ENCODE measurements at regions not wholly inside any gene's neighbourhood (a gene's known extent, or its start where the extent isn't known, plus 50 kb on each side); places are given as distances from the start of the nearest gene placed in this dataset.

- no peaks in the 10 kb centered on the region for H3K36me3 Mint-ChIP-seq (ENCODE audit: insufficient read depth, unreplicated experiment)
- TF ChIP-seq, protein P1, sequence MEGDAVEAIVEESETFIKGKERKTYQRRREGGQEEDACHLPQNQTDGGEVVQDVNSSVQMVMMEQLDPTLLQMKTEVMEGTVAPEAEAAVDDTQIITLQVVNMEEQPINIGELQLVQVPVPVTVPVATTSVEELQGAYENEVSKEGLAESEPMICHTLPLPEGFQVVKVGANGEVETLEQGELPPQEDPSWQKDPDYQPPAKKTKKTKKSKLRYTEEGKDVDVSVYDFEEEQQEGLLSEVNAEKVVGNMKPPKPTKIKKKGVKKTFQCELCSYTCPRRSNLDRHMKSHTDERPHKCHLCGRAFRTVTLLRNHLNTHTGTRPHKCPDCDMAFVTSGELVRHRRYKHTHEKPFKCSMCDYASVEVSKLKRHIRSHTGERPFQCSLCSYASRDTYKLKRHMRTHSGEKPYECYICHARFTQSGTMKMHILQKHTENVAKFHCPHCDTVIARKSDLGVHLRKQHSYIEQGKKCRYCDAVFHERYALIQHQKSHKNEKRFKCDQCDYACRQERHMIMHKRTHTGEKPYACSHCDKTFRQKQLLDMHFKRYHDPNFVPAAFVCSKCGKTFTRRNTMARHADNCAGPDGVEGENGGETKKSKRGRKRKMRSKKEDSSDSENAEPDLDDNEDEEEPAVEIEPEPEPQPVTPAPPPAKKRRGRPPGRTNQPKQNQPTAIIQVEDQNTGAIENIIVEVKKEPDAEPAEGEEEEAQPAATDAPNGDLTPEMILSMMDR (IDR thresholded peaks at IDR 0.05; ENCODE audit: unreplicated experiment) = no peak
- H3K27me3 Mint-ChIP-seq (ENCODE audit: unreplicated experiment) = no peaks in the 10 kb centered on the region
- no peak overlapping the region for H3K4me3 Mint-ChIP-seq (ENCODE audit: low read depth, unreplicated experiment)
- intact Hi-C loops (cut with micrococcal nuclease; ENCODE audit: unreplicated experiment) = no loop called here
- no peak overlapping the region for H3K27ac Mint-ChIP-seq (ENCODE audit: unreplicated experiment)
- no peaks in the 10 kb centered on the region for H3K4me1 Mint-ChIP-seq (ENCODE audit: low read depth, unreplicated experiment)
- BruUV-seq (replicated peaks) = no TSS peak
- CTCF ChIA-PET = no interaction called here
- peaks cover 18% of the 10 kb centered on the region for H3K9me3 Mint-ChIP-seq (ENCODE audit: low read depth, unreplicated experiment)
- DNase-seq = no peak
Measured at GRCh38 chr12:127649961-127650360, 617.0 kb upstream of the TMEM132C start.

DNA sequence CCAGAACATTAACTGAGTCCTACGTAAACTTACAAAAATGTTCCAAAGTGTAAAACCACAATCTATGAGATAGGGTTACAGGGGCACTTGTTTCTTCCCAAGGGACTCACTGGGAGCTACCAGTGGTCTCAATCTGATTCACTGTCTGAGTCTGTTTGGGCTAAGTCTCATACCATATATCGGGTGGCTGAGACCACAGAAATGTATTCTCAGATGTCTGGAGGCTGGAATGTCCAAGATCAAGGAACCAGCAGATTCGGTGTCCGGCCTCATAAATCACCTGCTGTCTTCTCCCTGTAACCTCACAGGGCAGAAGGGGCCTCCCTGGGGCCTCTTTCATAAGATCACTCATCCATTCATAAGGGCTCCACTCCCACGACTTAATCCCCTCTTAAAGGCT, 616.3 kb upstream of the TMEM132C start:
- intact Hi-C loops (cut with micrococcal nuclease; ENCODE audit: unreplicated experiment) = no loop called here
- BruUV-seq (replicated peaks) = no TSS peak
- Mint-ChIP-seq H3K27me3 (ENCODE audit: unreplicated experiment) (no peaks in the 10 kb centered on the region), H3K27ac (ENCODE audit: unreplicated experiment) (no peak overlapping the region), H3K4me1 (ENCODE audit: low read depth, unreplicated experiment) (no peaks in the 10 kb centered on the region), H3K9me3 (ENCODE audit: low read depth, unreplicated experiment) (peaks cover 18% of the 10 kb centered on the region), H3K36me3 (ENCODE audit: insufficient read depth, unreplicated experiment) (no peaks in the 10 kb centered on the region), H3K4me3 (ENCODE audit: low read depth, unreplicated experiment) (no peak overlapping the region)
- TF ChIP-seq, protein P1 (IDR thresholded peaks at IDR 0.05; ENCODE audit: unreplicated experiment) = no peak
- no peak for DNase-seq
- CTCF ChIA-PET = no interaction called here

DNA sequence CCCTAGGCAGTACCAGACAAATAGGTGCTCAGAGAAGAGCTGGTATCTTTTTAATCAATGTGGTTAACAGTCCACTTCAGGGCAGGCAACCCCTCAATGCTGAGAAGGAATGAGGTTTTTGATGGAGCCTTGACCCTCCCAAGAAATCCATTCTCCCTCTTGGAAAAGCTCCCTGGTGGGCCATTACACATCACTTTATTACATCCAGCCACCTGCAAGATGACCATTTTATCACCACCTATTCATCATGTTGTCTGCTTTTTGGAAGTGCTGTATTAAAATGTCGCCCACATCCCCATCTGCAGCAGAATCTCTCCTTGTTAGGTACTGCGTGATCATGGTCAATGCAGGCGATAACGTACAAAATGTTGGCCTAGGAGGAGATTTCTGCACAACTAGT, 614.7 kb upstream of the TMEM132C start:
- Mint-ChIP-seq H3K9me3 (ENCODE audit: low read depth, unreplicated experiment) (peaks cover 20% of the 10 kb centered on the region), H3K27ac (ENCODE audit: unreplicated experiment) (no peak overlapping the region), H3K36me3 (ENCODE audit: insufficient read depth, unreplicated experiment) (no peaks in the 10 kb centered on the region), H3K4me3 (ENCODE audit: low read depth, unreplicated experiment) (no peak overlapping the region), H3K4me1 (ENCODE audit: low read depth, unreplicated experiment) (no peaks in the 10 kb centered on the region), H3K27me3 (ENCODE audit: unreplicated experiment) (no peaks in the 10 kb centered on the region)
- no peak for DNase-seq
- intact Hi-C loops (cut with micrococcal nuclease; ENCODE audit: unreplicated experiment) = no loop called here
- CTCF ChIA-PET = no interaction called here
- BruUV-seq (replicated peaks) = no TSS peak
- TF ChIP-seq, protein P1 (IDR thresholded peaks at IDR 0.05; ENCODE audit: unreplicated experiment) = no peak

DNA sequence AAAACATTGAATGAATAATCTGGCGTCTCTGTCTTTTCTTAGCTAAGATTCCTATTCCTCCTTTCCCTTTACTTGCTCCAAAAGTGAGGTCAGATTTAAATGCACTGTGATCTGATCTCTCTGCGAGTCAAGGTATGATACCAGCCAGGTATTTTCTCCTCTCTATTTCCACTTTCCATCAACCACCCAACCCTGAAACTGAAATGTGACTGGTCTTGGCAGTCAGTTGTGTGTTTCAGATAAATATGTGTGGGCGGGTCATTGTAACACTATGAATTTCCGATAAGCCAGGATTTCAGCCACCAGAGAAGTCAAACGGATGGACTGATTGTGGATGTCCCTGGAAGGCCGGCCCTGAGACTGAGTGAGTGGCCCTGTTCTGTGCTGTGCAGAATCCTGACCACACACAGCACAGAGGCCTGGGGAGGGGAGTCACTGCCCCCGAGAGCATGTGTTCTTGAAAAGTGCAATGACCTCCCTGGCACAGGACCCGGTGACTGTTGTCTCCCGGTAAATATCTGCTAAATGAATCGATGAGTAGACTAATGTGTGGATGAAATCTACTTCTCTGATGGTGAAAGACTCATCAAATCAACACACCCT, 612.5 kb upstream of the TMEM132C start:
- Mint-ChIP-seq H3K9me3 (ENCODE audit: low read depth, unreplicated experiment) (peaks cover 15% of the 10 kb centered on the region), H3K4me3 (ENCODE audit: low read depth, unreplicated experiment) (no peak overlapping the region), H3K4me1 (ENCODE audit: low read depth, unreplicated experiment) (no peaks in the 10 kb centered on the region), H3K36me3 (ENCODE audit: insufficient read depth, unreplicated experiment) (no peaks in the 10 kb centered on the region), H3K27ac (ENCODE audit: unreplicated experiment) (no peak overlapping the region), H3K27me3 (ENCODE audit: unreplicated experiment) (no peaks in the 10 kb centered on the region)
- CTCF ChIA-PET = no interaction called here
- TF ChIP-seq, protein P1 (IDR thresholded peaks at IDR 0.05; ENCODE audit: unreplicated experiment) = no peak
- no peak for DNase-seq
- BruUV-seq (replicated peaks) = no TSS peak
- intact Hi-C loops (cut with micrococcal nuclease; ENCODE audit: unreplicated experiment) = no loop called here
